ENCODE measurements at regions not wholly inside any gene's neighbourhood (a gene's known extent, or its start where the extent isn't known, plus 50 kb on each side); places are given as distances from the start of the nearest gene placed in this dataset.

GRCh38 chr14:95025941-95026340 lies 131.4 kb downstream of the DICER1 start:
- intact Hi-C loops (cut with micrococcal nuclease; ENCODE audit: unreplicated experiment): no loop called here
- ATAC-seq: no peak
- TF ChIP-seq POLR2AphosphoS5 (IDR thresholded peaks at IDR 0.05; ENCODE audit: low read depth, low read length) (no peak), SIN3A (IDR thresholded peaks at IDR 0.05; ENCODE audit: borderline replicate concordance, insufficient read depth, low read depth, low read length) (no peak), TCF7L2 (IDR thresholded peaks at IDR 0.05; ENCODE audit: low read depth, low read length) (no peak), REST (IDR thresholded peaks at IDR 0.05; ENCODE audit: insufficient read depth in 1 of 2, low read depth in 2 of 2, low read length in 1 of 2) (no peak), CTCF (IDR thresholded peaks at IDR 0.05) (no peak)
- Histone ChIP-seq H3K4me3 (ENCODE audit: low read depth in 2 of 2, low read length in 2 of 2) (no peak overlapping the region), H3K27ac (ENCODE audit: low read length) (no peak overlapping the region), H3K36me3 (ENCODE audit: control insufficient read depth, insufficient read depth, low read length) (no peaks in the 10 kb centered on the region), H3K4me1 (ENCODE audit: control insufficient read depth, insufficient read depth, low read length) (no peaks in the 10 kb centered on the region), H3K27me3 (ENCODE audit: control insufficient read depth, insufficient read depth, low read length) (no peaks in the 10 kb centered on the region; the same call in 1 of the 2 replicates), H3K9me3 (ENCODE audit: control insufficient read depth, insufficient read depth, low read depth, low read length) (no peaks in the 10 kb centered on the region)
- POLR2A ChIA-PET: no interaction called here
- in situ Hi-C loops (cut with HindIII; ENCODE audit: low pct_unique_long_range_greater_than_20kb, low sequenced_read_pairs): no loop called here
- no TSS peak for BruUV-seq (replicated peaks)
- CTCF ChIA-PET: no interaction called here
- DNase-seq (ENCODE audit: low read depth, low spot score): no peak

- Histone ChIP-seq H3K4me1 (ENCODE audit: control insufficient read depth, insufficient read depth, low read length) (no peaks in the 10 kb centered on the region), H3K27me3 (ENCODE audit: control insufficient read depth, insufficient read depth, low read length) (no peaks in the 10 kb centered on the region; the same call in 1 of the 2 replicates), H3K4me3 (ENCODE audit: low read depth in 2 of 2, low read length in 2 of 2) (no peak overlapping the region), H3K36me3 (ENCODE audit: control insufficient read depth, insufficient read depth, low read length) (no peaks in the 10 kb centered on the region), H3K9me3 (ENCODE audit: control insufficient read depth, insufficient read depth, low read depth, low read length) (no peaks in the 10 kb centered on the region), H3K27ac (ENCODE audit: low read length) (no peak overlapping the region)
- TF ChIP-seq TCF7L2 (IDR thresholded peaks at IDR 0.05; ENCODE audit: low read depth, low read length) (no peak), SIN3A (IDR thresholded peaks at IDR 0.05; ENCODE audit: borderline replicate concordance, insufficient read depth, low read depth, low read length) (no peak), POLR2AphosphoS5 (IDR thresholded peaks at IDR 0.05; ENCODE audit: low read depth, low read length) (no peak), CTCF (IDR thresholded peaks at IDR 0.05) (no peak), REST (IDR thresholded peaks at IDR 0.05; ENCODE audit: insufficient read depth in 1 of 2, low read depth in 2 of 2, low read length in 1 of 2) (no peak)
- BruUV-seq (replicated peaks): no TSS peak
- POLR2A ChIA-PET: no interaction called here
- intact Hi-C loops (cut with micrococcal nuclease; ENCODE audit: unreplicated experiment) (no loop called here), in situ Hi-C loops (cut with HindIII; ENCODE audit: low pct_unique_long_range_greater_than_20kb, low sequenced_read_pairs) (no loop called here)
- ATAC-seq (no peak), DNase-seq (ENCODE audit: low read depth, low spot score) (no peak)
- CTCF ChIA-PET: no interaction called here
Measured at GRCh38 chr14:95025218-95025617, 132.1 kb downstream of the DICER1 start.
